IMR-90 (cell line): ENCODE measurements at regions not wholly inside any gene's neighbourhood (a gene's known extent, or its start where the extent isn't known, plus 50 kb on each side); places are given as distances from the start of the nearest gene placed in this dataset.

Experiments
- ATAC-seq: fragments of 200-7000 bp; cut with Tn5 transposase; 2 replicates; pipeline ENCODE4 v1.9.1; 2020; ENCODE audit warnings: low read depth, mild to moderate bottlenecking, moderate library complexity
- BruUV-seq: library from RNA; stranded (reverse); fragments of 400-500 nt; replicated peaks from 2 replicates; lab custom pipeline; 2021; lab: Mats Ljungman, UMichigan
- CTCF ChIA-PET: fragments of 300-600 bp; formaldehyde crosslinking; extraction: SDS; loops from one replicate; lab custom pipeline; 2021; ENCODE audit warnings: antibody characterized with exemption; lab: Yijun Ruan, JAX
- POLR2A ChIA-PET: fragments of 300-600 bp; sonication (Branson Sonifier 250); formaldehyde crosslinking; loops from one replicate; lab custom pipeline; 2022; ENCODE audit warnings: antibody characterized with exemption; ENCODE audit not compliant: unreplicated experiment; lab: Charles Lee
- DNase-seq: peaks from one replicate; pipeline ENCODE4 v3.0.0; 2013
- H2AFZ ChIP-seq: replicated peaks from 2 replicates; pipeline ENCODE3; 2013; ENCODE audit warnings: low read length, mild to moderate bottlenecking; ENCODE audit not compliant: poor library complexity
- H2AK5ac ChIP-seq: 2 replicates; pipeline ENCODE4 v1.6.1; 2013; ENCODE audit warnings: low read depth, low read length, inconsistent platforms
- H2AK9ac ChIP-seq: replicated peaks from 2 replicates; pipeline ENCODE3; 2013; ENCODE audit warnings: mild to moderate bottlenecking, low read depth, low read length, moderate library complexity; ENCODE audit not compliant: poor library complexity
- H2BK120ac ChIP-seq: 2 replicates; pipeline ENCODE4 v1.6.1; 2013; ENCODE audit warnings: low read depth, low read length, inconsistent platforms
- H2BK15ac ChIP-seq: 3 replicates; pipeline ENCODE4 v1.6.1; 2013; ENCODE audit warnings: low read depth, low read length, inconsistent platforms
- H2BK20ac ChIP-seq: 2 replicates; pipeline ENCODE4 v1.6.1; 2013; ENCODE audit warnings: low read depth, mild to moderate bottlenecking, inconsistent platforms, low read length, moderate library complexity
- H2BK5ac ChIP-seq: 2 replicates; pipeline ENCODE4 v1.6.1; 2013; ENCODE audit warnings: mild to moderate bottlenecking, low read depth, low read length, inconsistent platforms; ENCODE audit not compliant: poor library complexity, severe bottlenecking
- H3K14ac ChIP-seq: replicated peaks from 2 replicates; pipeline ENCODE4 v1.6.1; 2013; ENCODE audit warnings: low read depth, low read length, inconsistent platforms
- H3K18ac ChIP-seq: 2 replicates; pipeline ENCODE4 v1.6.1; 2013; ENCODE audit warnings: low read depth, low read length, control low read depth
- H3K23ac ChIP-seq: 2 replicates; pipeline ENCODE4 v1.6.1; 2013; ENCODE audit warnings: low read depth, low read length, inconsistent platforms
- H3K27ac ChIP-seq: 2 replicates; pipeline ENCODE4 v1.5.1; 2013; ENCODE audit warnings: mild to moderate bottlenecking, control low read depth, low read length; ENCODE audit not compliant: insufficient read depth
- H3K27me3 ChIP-seq: 2 replicates; pipeline ENCODE4 v1.6.1; 2013; ENCODE audit warnings: low read length; ENCODE audit not compliant: control insufficient read depth, insufficient read depth
- H3K36me3 ChIP-seq: 2 replicates; pipeline ENCODE4 v1.6.1; 2013; ENCODE audit warnings: low read length, mixed read lengths; ENCODE audit not compliant: control insufficient read depth, insufficient read depth
- H3K4ac ChIP-seq: 2 replicates; pipeline ENCODE4 v1.6.1; 2013; ENCODE audit warnings: low read depth, low read length, inconsistent platforms
- H3K4me1 ChIP-seq: 2 replicates; pipeline ENCODE4 v1.6.1; 2013; ENCODE audit warnings: low read length, mixed read lengths; ENCODE audit not compliant: control insufficient read depth, insufficient read depth
- H3K4me2 ChIP-seq: 2 replicates; pipeline ENCODE4 v1.6.1; 2013; ENCODE audit warnings: low read depth, mild to moderate bottlenecking, control low read depth, low read length, moderate library complexity
- H3K4me3 ChIP-seq: 2 replicates; pipeline ENCODE4 v1.5.1; 2013; ENCODE audit warnings: low read depth, mild to moderate bottlenecking, control low read depth, low read length, moderate library complexity; ENCODE audit not compliant: insufficient read depth
- H3K56ac ChIP-seq: 2 replicates; pipeline ENCODE4 v1.6.1; 2013; ENCODE audit warnings: low read length, inconsistent platforms; ENCODE audit not compliant: insufficient read depth; ENCODE audit errors: extremely low read depth
- H3K79me1 ChIP-seq, 2 experiments: 2 replicates each; pipeline ENCODE4 v1.6.1; 2013; ENCODE audit warnings: low read length in 2 of 2, inconsistent platforms in 1 of 2, low read depth in 1 of 2
- H3K9ac ChIP-seq: 2 replicates; pipeline ENCODE4 v1.6.1; 2013; ENCODE audit warnings: low read depth, low read length, control low read depth
- H3K9me1 ChIP-seq: 2 replicates; pipeline ENCODE4 v1.6.1; 2013; ENCODE audit warnings: low read length, inconsistent platforms; ENCODE audit not compliant: insufficient read depth
- H3K9me3 ChIP-seq: 2 replicates; pipeline ENCODE4 v1.6.1; 2013; ENCODE audit warnings: low read length; ENCODE audit not compliant: control insufficient read depth, insufficient read depth
- H4K20me1 ChIP-seq: 2 replicates; pipeline ENCODE4 v1.6.1; 2013; ENCODE audit warnings: low read length, inconsistent platforms; ENCODE audit not compliant: insufficient read depth
- H4K5ac ChIP-seq: 2 replicates; pipeline ENCODE4 v1.6.1; 2013; ENCODE audit warnings: mild to moderate bottlenecking, low read depth, low read length, control low read depth
- H4K8ac ChIP-seq, 2 experiments: 2 replicates each; pipeline ENCODE4 v1.6.1; 2013; ENCODE audit warnings: low read depth in 2 of 2, low read length in 2 of 2, control low read depth in 1 of 2, inconsistent platforms in 1 of 2
- H4K91ac ChIP-seq: 2 replicates; pipeline ENCODE4 v1.6.1; 2013; ENCODE audit warnings: low read depth, low read length, inconsistent platforms; ENCODE audit not compliant: insufficient read depth
- CEBPB ChIP-seq: IDR thresholded peaks from 2 replicates; pipeline ENCODE4 v1.6.1; 2012; ENCODE audit warnings: low read depth, low read length, improper control_type of control experiment
- WGBS, 2 experiments: methylation state at CpG; one replicate each; pipeline versions ENCODE4 v1.1.5 to v1.1.7; 2013; ENCODE audit warnings: missing lambda C conversion rate in 2 of 2; ENCODE audit not compliant: insufficient read length in 1 of 2; ENCODE audit errors: extremely low coverage in 2 of 2; 5-methylcytosine and 5-hydroxymethylcytosine counted together
- dilution Hi-C: fragments of 300-500 bp; cut with HindIII; formaldehyde crosslinking; loops from one replicate; pipeline ENCODE4 v1.14.3; 2018; ENCODE audit warnings: low sequenced_read_pairs; ENCODE audit not compliant: unreplicated experiment
- in situ Hi-C: fragments of 300-500 bp; cut with MboI; formaldehyde crosslinking; loops from 3 replicates; pipeline ENCODE4 v1.14.3; 2019; ENCODE audit warnings: low sequenced_read_pairs, inconsistent platforms, mixed read lengths
- intact Hi-C: fragments of 100-400 bp; cut with micrococcal nuclease; formaldehyde crosslinking; loops from 2 replicates; pipeline ENCODE4 v1.10.0; 2022

DNA sequence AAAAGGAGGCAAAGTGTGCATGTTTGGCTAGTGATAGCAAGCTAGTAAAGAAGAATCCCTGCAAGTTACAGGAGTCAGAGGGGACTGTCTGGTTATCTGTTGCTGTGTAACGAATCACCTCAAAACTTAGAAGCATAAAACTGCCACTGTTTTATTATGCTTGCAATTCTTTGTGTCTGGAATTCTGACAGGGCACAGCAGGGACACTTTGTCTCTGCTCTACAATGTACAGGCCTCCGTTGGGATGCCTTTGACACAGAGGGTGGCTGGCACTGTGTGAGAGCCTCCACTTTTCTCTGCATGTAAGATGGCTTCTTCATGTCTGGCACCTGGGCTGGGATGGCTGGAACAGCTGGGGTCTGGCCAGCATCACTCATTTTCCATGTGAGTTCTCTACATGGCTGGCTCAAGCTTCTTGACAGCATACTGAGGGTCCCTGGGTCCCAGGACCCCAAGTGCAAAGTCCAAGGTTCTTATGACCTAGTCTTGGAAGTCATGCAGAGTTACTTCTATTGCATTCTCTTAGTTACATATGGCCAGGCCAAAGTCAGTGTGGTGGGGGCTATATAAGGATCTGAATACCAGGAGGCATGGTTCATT lies 276.9 kb downstream of the RPS24 start:
- no peak overlapping the region for H2BK120ac ChIP-seq
- H2BK5ac ChIP-seq = no peak overlapping the region
- dilution Hi-C loops (no loop called here), in situ Hi-C loops (no loop called here), intact Hi-C loops (no loop called here)
- H3K27ac ChIP-seq = no peak overlapping the region
- no peak for DNase-seq
- no peak overlapping the region for H4K8ac ChIP-seq
- H3K4ac ChIP-seq = no peak overlapping the region
- no peak overlapping the region for H3K4me2 ChIP-seq
- H2AFZ ChIP-seq = no peak overlapping the region
- no peak overlapping the region for H2AK9ac ChIP-seq
- no peak overlapping the region for H3K23ac ChIP-seq
- ATAC-seq = no peak
- H2BK20ac ChIP-seq = no peak overlapping the region
- WGBS, 2 experiments = 100% methylated on average over 1 of the region's 2 CpGs; no CpG with 5 or more reads in 1 of the 2 experiments
- POLR2A ChIA-PET = interaction anchor here (0.6 kb wide), 1 partner anchor 254 kb away, joined by 4 read pairs; no protein-coding TSS in a partner anchor
- no peak overlapping the region for H4K91ac ChIP-seq
- no peaks in the 10 kb centered on the region for H3K9me3 ChIP-seq
- no peak overlapping the region for H4K5ac ChIP-seq
- no peak overlapping the region for H3K4me3 ChIP-seq
- H3K27me3 ChIP-seq = peaks cover under 1% of the 10 kb centered on the region; the same call in 1 of the 2 replicates
- H3K79me1 ChIP-seq = no peaks in the 10 kb centered on the region
- no peak overlapping the region for H2BK15ac ChIP-seq
- no peak overlapping the region for H2AK5ac ChIP-seq
- no peaks in the 10 kb centered on the region for H3K36me3 ChIP-seq
- no peak overlapping the region for H3K14ac ChIP-seq
- no peaks in the 10 kb centered on the region for H3K9me1 ChIP-seq
- H4K20me1 ChIP-seq = no peaks in the 10 kb centered on the region
- no peak overlapping the region for H3K18ac ChIP-seq
- TF ChIP-seq CEBPB = no peak
- H3K4me1 ChIP-seq = no peaks in the 10 kb centered on the region
- no peak overlapping the region for H3K9ac ChIP-seq
- no TSS peak for BruUV-seq
- H3K56ac ChIP-seq = no peak overlapping the region
- CTCF ChIA-PET = no interaction called here
